SIG-M5 treated with dmso at 0.1 percent for 504 hours (cell line): ENCODE measurements at regions not wholly inside any gene's neighbourhood (a gene's known extent, or its start where the extent isn't known, plus 50 kb on each side); places are given as distances from the start of the nearest gene placed in this dataset.

Experiments
- DNase-seq: peaks from one replicate; lab custom pipeline; 2025; ENCODE audit not compliant: unreplicated experiment; lab: John Stamatoyannopoulos, UW

- no peak for DNase-seq
These were observed 84.6 kb upstream of the FREM2 start for GRCh38 chr13:38602266-38602665.

- no peak for DNase-seq
These were observed 80.0 kb upstream of the FREM2 start for GRCh38 chr13:38606699-38607535.

- DNase-seq, result no peak
These were observed 68.9 kb upstream of the FREM2 start for GRCh38 chr13:38617936-38618335.

- no peak for DNase-seq
These were observed 68.5 kb upstream of the FREM2 start for GRCh38 chr13:38618336-38618735.

DNA sequence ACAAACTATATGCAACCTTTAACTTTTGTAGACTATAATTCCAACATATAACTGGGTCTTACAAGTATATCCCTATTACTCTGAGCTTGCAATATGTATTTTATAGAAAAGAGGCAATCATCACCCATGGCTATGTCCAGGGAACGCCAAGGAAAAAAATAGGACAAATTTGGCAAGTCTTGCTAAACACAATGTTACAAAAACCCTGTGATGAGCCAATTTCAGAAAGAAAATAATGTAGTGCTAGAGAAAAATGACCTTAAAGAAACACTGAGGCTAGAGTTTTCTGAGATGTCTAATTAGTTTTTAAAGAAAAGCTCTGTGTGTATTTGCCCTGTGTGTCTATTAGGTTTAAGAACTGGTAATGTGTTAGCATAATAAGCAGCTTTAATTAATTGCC is 68.0 kb upstream of the FREM2 start:
- DNase-seq, result no peak

GRCh38 chr13:38620876-38621275 is 66.0 kb upstream of the FREM2 start:
- no peak for DNase-seq

DNA sequence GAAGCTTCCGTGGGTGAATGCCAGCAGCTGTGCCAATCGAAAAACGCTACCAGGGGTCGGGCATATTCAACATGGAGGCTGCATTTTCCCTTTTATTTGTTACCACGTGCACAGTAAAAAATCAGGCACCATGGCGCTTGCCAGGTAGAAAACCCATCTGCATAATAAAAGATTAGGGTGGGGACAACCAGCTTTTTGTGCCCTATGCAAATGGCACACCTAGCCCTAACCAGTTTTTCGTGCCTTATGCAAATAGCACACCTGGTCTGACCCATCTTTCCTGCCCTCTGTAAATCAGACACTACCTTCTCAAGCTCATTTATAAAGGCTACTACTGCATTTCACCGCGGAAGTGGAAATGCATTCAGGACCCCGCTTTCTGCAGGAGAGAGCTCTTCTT is 62.1 kb upstream of the FREM2 start:
- no peak for DNase-seq

DNA sequence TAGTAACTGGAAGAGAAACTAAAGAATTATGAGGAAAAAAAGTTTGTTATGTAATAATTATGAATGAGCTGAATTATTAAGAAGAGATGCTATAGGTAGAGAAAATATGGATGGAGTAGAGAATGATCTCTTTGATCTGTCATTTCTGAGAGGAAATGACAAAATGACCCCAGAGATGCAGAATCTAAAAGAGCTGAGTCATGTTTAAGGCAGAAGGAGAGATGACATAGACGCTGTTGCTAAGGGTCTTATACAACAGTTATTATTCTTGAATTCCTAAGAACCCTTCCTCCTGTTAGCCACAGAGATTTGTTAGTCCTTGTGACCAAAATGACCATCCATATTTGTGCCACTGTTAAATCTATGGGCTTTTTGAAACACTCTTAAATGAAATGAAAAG is 58.3 kb upstream of the FREM2 start:
- no peak for DNase-seq

GRCh38 chr13:38630780-38631179 is 56.1 kb upstream of the FREM2 start:
- no peak for DNase-seq

DNA sequence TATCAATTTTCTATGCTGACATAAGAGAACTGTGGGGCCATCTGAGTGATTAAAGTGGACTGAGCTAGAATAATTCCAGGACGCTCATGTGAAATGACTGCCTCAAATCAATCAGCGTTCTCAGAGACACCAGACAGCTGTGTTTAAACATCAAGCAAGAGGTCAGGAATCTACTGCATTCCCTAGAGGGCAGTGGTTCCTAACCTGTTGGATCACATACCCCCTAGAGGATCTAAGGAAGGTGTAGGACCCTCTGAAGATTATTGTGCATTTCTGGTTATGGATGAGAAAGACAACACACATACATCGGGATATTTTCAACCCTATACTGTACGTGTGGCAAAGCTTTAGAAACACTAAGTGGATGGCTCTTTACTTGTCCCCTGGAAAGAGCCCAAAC is 51.8 kb upstream of the FREM2 start:
- no peak for DNase-seq

GRCh38 chr13:38636073-38636472 is 50.8 kb upstream of the FREM2 start:
- no peak for DNase-seq

DNA sequence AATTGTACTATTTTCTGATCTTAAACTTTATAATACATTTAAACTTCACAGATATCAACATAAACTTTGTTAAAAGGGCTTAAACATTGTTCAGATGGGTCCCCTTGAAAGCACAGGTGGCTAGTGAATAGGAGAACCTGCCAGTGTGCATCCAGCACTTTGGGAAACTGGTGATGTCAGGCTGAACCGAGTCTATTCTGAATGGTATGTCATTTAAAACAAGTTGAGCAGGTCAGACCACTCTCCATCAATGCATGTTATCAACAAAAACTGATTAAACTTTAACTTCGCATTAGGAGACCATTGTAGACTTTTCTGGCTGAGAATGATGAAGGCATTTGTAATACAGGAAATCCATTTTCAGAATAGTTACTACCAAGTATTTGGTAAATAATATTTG is 50.1 kb upstream of the FREM2 start:
- DNase-seq, result no peak
